ENCODE measurements at regions not wholly inside any gene's neighbourhood (a gene's known extent, or its start where the extent isn't known, plus 50 kb on each side); places are given as distances from the start of the nearest gene placed in this dataset.

DNA sequence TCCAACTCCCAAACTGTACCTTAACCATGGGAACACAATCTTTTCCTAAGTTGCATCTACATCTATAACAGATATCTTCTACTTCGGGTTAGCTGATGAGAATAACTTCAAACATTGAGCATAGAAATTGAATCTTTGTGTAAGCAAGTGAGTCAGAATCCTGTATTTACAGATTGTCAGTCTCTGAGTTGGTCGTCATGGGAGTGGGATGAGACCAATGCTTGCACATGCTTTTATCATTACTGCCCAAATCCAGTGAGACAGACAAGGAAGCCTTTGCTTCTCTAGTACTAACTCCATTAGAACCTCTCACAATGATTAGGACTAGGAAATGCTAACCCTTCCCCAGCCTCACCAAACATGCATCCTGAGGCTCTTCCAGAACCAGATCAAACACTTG, 587.1 kb upstream of the ZNF717 start:
- no peak for TF ChIP-seq GATA1 (IDR thresholded peaks at IDR 0.05; ENCODE audit: low read depth, low read length)
- TF ChIP-seq POLR2A (IDR thresholded peaks at IDR 0.05; ENCODE audit: low read length): no peak
- no peak for DNase-seq

GRCh38 chr3:76377074-76377473, 591.7 kb upstream of the ZNF717 start:
- no peak for DNase-seq
- TF ChIP-seq POLR2A (IDR thresholded peaks at IDR 0.05; ENCODE audit: low read length) (no peak), GATA1 (IDR thresholded peaks at IDR 0.05; ENCODE audit: low read depth, low read length) (no peak)

DNA sequence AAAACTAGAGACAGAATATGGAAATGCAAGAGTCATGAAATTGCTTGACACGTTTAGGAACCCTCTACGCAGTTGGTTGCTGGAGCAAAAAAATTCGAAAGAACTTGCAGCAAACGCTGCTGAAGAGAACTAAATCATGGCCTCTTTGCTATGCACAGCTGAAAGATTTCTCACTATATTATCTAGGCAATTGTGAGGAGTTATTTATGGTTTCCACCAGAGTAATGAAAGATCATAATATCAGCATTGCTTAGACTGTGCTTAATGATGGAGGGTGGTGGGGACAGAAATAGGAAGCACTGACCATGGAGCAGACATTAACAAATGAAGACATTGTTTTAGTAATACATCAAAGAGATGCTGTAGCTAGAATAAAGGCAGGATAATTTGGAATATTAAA, 593.4 kb upstream of the ZNF717 start:
- DNase-seq: no peak
- TF ChIP-seq POLR2A (IDR thresholded peaks at IDR 0.05; ENCODE audit: low read length) (no peak), GATA1 (IDR thresholded peaks at IDR 0.05; ENCODE audit: low read depth, low read length) (no peak)

DNA sequence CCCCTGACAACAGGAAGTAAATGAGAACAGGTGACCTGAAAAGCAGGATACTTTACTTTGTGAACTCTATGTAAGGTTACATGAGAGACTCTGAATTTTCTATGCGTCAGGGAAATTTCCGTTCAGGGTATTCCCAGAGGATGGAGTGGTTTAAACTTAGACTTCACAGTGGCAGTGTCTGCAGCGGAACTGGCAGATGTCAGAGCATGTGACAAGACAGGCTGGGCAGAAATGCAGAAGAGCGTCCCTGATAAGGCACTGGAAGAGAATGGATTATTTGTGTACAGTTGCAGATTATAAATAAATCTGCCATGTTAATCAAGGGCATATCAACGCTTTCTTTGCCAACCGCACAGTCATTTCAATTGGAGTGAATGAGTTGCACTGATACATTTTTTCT, 598.4 kb upstream of the ZNF717 start:
- TF ChIP-seq POLR2A (IDR thresholded peaks at IDR 0.05; ENCODE audit: low read length) (no peak), GATA1 (IDR thresholded peaks at IDR 0.05; ENCODE audit: low read depth, low read length) (no peak)
- no peak for DNase-seq

DNA sequence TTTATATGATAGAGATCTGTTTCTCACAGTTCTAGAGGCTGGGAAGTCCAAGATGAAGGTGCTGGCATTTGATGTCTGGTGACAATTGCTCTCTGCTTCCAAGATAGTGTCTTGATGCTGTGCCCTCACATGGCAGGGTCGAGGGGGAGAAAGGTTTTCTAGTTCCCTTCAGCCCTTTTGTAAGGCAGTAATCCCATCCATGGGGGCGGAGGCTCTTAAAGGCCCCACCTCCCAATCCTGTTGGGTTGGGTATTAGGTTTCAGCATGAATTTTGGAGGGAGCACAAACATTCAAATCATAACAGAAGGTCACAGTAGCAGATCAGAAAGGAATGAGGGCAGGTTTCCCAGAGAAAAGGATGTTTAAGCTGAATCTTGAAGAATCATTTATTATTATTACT, 601.7 kb upstream of the ZNF717 start:
- no peak for DNase-seq
- TF ChIP-seq POLR2A (IDR thresholded peaks at IDR 0.05; ENCODE audit: low read length) (no peak), GATA1 (IDR thresholded peaks at IDR 0.05; ENCODE audit: low read depth, low read length) (no peak)

GRCh38 chr3:76400141-76400540, 614.8 kb upstream of the ZNF717 start:
- no peak for DNase-seq
- no peak for TF ChIP-seq GATA1 (IDR thresholded peaks at IDR 0.05; ENCODE audit: low read depth, low read length)

- no peak for TF ChIP-seq GATA1 (IDR thresholded peaks at IDR 0.05; ENCODE audit: low read depth, low read length)
- TF ChIP-seq POLR2A (IDR thresholded peaks at IDR 0.05; ENCODE audit: low read length): no peak
- no peak for DNase-seq
Measured at GRCh38 chr3:76402926-76403325, 617.6 kb upstream of the ZNF717 start.

- TF ChIP-seq GATA1 (IDR thresholded peaks at IDR 0.05; ENCODE audit: low read depth, low read length) (no peak), POLR2A (IDR thresholded peaks at IDR 0.05; ENCODE audit: low read length) (no peak)
- no peak for DNase-seq
Measured at GRCh38 chr3:76403556-76403955, 618.2 kb upstream of the ZNF717 start.

DNA sequence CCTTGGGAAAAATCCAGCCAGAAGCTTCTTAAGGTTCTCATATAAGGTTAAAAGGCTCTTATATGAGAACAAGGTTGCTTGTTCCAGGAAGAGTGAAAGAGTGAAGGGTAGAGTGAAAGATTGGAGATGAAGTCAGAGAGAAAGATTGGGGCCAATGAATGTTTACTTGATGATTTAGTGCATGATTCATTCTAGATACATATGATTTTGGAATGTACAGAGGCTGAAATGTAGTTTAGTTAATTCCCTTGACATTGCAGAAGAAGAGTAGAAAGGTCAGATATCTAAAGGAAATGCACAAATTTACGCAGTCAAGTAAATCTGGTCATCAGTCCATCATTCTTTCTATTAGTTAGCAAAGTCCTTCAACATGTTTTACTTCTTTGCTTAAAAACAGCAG, 619.8 kb upstream of the ZNF717 start:
- DNase-seq: no peak
- TF ChIP-seq GATA1 (IDR thresholded peaks at IDR 0.05; ENCODE audit: low read depth, low read length) (no peak), POLR2A (IDR thresholded peaks at IDR 0.05; ENCODE audit: low read length) (no peak)

GRCh38 chr3:76410762-76411281, 625.5 kb upstream of the ZNF717 start:
- TF ChIP-seq GATA1 (IDR thresholded peaks at IDR 0.05; ENCODE audit: low read depth, low read length) (no peak), POLR2A (IDR thresholded peaks at IDR 0.05; ENCODE audit: low read length) (no peak)
- DNase-seq: no peak

DNA sequence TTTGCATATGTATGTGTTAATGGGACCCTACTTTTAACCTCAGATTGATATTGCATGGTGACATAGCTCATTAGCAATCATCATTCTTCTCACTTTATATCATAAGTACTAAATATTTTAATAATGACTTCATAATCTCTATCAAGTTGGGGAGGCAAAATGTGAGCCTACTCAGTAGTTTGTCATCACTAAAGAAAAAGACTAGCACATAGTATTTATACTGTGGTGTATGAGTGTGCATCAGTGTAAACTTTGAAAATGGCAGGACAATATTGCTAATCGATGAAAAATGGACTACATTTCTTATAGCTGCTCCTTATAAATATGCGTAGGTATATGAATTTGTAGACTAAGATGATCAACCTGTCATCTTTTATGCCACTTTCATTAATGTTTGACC, 624.5 kb upstream of the ROBO2 start:
- no peak for DNase-seq
- TF ChIP-seq GATA1 (IDR thresholded peaks at IDR 0.05; ENCODE audit: low read depth, low read length): no peak
- TF ChIP-seq POLR2A (IDR thresholded peaks at IDR 0.05; ENCODE audit: low read length): no peak

GRCh38 chr3:76429581-76430177, 610.2 kb upstream of the ROBO2 start:
- no peak for TF ChIP-seq GATA1 (IDR thresholded peaks at IDR 0.05; ENCODE audit: low read depth, low read length)
- TF ChIP-seq POLR2A (IDR thresholded peaks at IDR 0.05; ENCODE audit: low read length): no peak
- no peak for DNase-seq

DNA sequence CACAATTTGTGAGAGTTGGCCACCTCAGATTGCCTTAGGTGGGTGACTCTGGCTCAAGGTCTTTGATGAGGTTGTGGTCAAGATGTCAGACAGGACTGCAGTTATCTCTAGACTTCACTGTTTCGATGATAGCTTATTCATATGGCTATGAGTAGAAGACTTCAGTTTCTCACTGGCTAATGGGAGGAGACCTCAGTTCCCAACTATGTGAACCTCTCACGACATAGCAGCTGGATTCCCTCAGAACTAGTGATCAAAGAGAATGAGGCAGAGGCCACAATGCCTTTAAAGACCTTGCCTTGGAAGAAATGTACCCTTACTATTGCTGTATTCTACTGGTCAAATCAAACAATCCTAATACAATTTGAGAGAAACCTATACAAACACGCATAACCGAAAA, 607.5 kb upstream of the ROBO2 start:
- DNase-seq: no peak
- no peak for TF ChIP-seq GATA1 (IDR thresholded peaks at IDR 0.05; ENCODE audit: low read depth, low read length)
- no peak for TF ChIP-seq POLR2A (IDR thresholded peaks at IDR 0.05; ENCODE audit: low read length)

DNA sequence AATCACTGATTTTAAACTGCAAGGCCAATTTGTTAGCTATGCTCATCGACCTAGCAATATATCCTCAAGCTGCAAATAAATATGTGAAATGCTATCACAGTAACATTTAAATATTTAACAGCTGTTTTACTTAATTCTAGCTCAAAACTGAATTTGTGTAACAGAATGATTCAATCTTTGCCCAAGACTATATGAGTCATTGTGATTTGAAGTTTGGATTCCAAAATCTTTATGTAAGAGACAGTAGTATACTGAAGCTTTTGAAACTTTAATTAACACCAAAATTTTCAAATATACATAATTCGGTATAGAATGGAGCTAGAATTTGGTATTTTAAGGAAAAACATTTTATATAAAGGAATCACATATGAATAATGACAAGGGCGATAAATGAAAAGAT, 603.0 kb upstream of the ROBO2 start:
- no peak for DNase-seq
- TF ChIP-seq GATA1 (IDR thresholded peaks at IDR 0.05; ENCODE audit: low read depth, low read length) (no peak), POLR2A (IDR thresholded peaks at IDR 0.05; ENCODE audit: low read length) (no peak)

GRCh38 chr3:76438971-76439370, 600.9 kb upstream of the ROBO2 start:
- DNase-seq: no peak

More at GRCh38 chr3:76438971-76439370, 600.9 kb upstream of the ROBO2 start:
- no peak for TF ChIP-seq GATA1 (IDR thresholded peaks at IDR 0.05; ENCODE audit: low read depth, low read length)
- no peak for TF ChIP-seq POLR2A (IDR thresholded peaks at IDR 0.05; ENCODE audit: low read length)

All from erythroblast (primary cell).